HEK293 (cell line): ENCODE measurements at regions not wholly inside any gene's neighbourhood (a gene's known extent, or its start where the extent isn't known, plus 50 kb on each side); places are given as distances from the start of the nearest gene placed in this dataset.

Experiments used
- CTCF ChIA-PET: fragments of 350-600 bp; formaldehyde crosslinking; extraction: SDS; loops from one replicate; lab custom pipeline; 2021; ENCODE audit warnings: antibody characterized with exemption; lab: Yijun Ruan, JAX
- POLR2A ChIA-PET: fragments of 300-600 bp; formaldehyde crosslinking; extraction: SDS; loops from one replicate; lab custom pipeline; 2020; ENCODE audit warnings: antibody characterized with exemption, inconsistent platforms; lab: Yijun Ruan, JAX
- H3K27ac ChIP-seq: fragments of 200-500 bp; sonication (Bioruptor generic); 2 replicates; pipeline ENCODE4 v1.5.1; 2014; ENCODE audit warnings: low read depth, low read length, control low read depth, inconsistent platforms; ENCODE audit errors: extremely low read depth
- H3K36me3 ChIP-seq, 2 experiments: fragments of 200-500 bp in 1 of 2; sonication (Bioruptor generic) in 1 of 2; 1 replicate in 1 of 2; 2 replicates in 1 of 2; pipeline ENCODE4 v1.5.1; 2014 to 2017; ENCODE audit warnings: inconsistent platforms in 2 of 2, low read length in 2 of 2; ENCODE audit not compliant: control insufficient read depth in 2 of 2, insufficient read depth in 1 of 2
- H3K4me1 ChIP-seq: fragments of 200-500 bp; sonication (Bioruptor generic); 2 replicates; pipeline ENCODE4 v1.5.1; 2014; ENCODE audit warnings: mild to moderate bottlenecking, low read length, inconsistent platforms; ENCODE audit not compliant: control insufficient read depth, insufficient read depth
- H3K4me3 ChIP-seq: 2 replicates; pipeline ENCODE4 v1.5.1; 2011; ENCODE audit warnings: low read depth, mild to moderate bottlenecking, control low read depth, low read length, moderate library complexity
- H3K9me3 ChIP-seq: fragments of 200-500 bp; sonication (Bioruptor generic); 2 replicates; pipeline ENCODE4 v1.5.1; 2014; ENCODE audit warnings: low read depth, low read length, inconsistent platforms; ENCODE audit not compliant: control insufficient read depth, insufficient read depth
- BCL11A ChIP-seq: fragments of 450-650 bp; formaldehyde crosslinking; IDR thresholded peaks from 2 replicates; pipeline ENCODE4 v1.5.1; 2016; ENCODE audit warnings: low read depth, missing biosample characterization, missing genetic modification characterization
- GLIS2 ChIP-seq: fragments of 450-650 bp; formaldehyde crosslinking; IDR thresholded peaks from 2 replicates; pipeline ENCODE4 v1.5.1; 2016; ENCODE audit warnings: missing biosample characterization, missing genetic modification characterization
- PATZ1 ChIP-seq: fragments of 450-650 bp; formaldehyde crosslinking; IDR thresholded peaks from 2 replicates; pipeline ENCODE4 v1.5.1; 2016; ENCODE audit warnings: missing biosample characterization, missing genetic modification characterization
- REPIN1 ChIP-seq: fragments of 450-650 bp; formaldehyde crosslinking; IDR thresholded peaks from 2 replicates; pipeline ENCODE4 v1.5.1; 2017; ENCODE audit warnings: missing biosample characterization, missing genetic modification characterization, low read depth
- REST ChIP-seq: fragments of 450-650 bp; formaldehyde crosslinking; IDR thresholded peaks from 2 replicates; pipeline ENCODE4 v1.5.1; 2016; ENCODE audit warnings: missing biosample characterization, missing genetic modification characterization
- ZNF157 ChIP-seq: fragments of 450-650 bp; formaldehyde crosslinking; IDR thresholded peaks from 2 replicates; pipeline ENCODE4 v1.5.1; 2016; ENCODE audit warnings: missing biosample characterization, missing genetic modification characterization
- ZNF19 ChIP-seq: fragments of 450-650 bp; formaldehyde crosslinking; IDR thresholded peaks from 2 replicates; pipeline ENCODE4; 2016; ENCODE audit warnings: missing biosample characterization, missing genetic modification characterization, low read depth
- ZNF311 ChIP-seq: fragments of 450-650 bp; formaldehyde crosslinking; IDR thresholded peaks from 2 replicates; pipeline ENCODE4 v1.5.1; 2017; ENCODE audit warnings: missing biosample characterization, missing genetic modification characterization, borderline replicate concordance
- ZNF600 ChIP-seq: fragments of 450-650 bp; formaldehyde crosslinking; IDR thresholded peaks from 2 replicates; pipeline ENCODE4 v1.5.1; 2016; ENCODE audit warnings: missing biosample characterization, missing genetic modification characterization
- ZNF776 ChIP-seq: fragments of 450-650 bp; formaldehyde crosslinking; IDR thresholded peaks from 2 replicates; pipeline ENCODE4 v1.5.0; 2017; ENCODE audit warnings: missing biosample characterization, missing genetic modification characterization, borderline replicate concordance
- ZNF843 ChIP-seq: fragments of 450-650 bp; formaldehyde crosslinking; IDR thresholded peaks from 2 replicates; pipeline ENCODE4 v1.5.1; 2016; ENCODE audit warnings: missing biosample characterization, missing genetic modification characterization
- TF ChIP-seq, protein P1 (sequence below): fragments of 450-650 bp; formaldehyde crosslinking; IDR thresholded peaks from 2 replicates; pipeline ENCODE4 v1.5.1; 2017; ENCODE audit warnings: missing biosample characterization, missing genetic modification characterization

DNA sequence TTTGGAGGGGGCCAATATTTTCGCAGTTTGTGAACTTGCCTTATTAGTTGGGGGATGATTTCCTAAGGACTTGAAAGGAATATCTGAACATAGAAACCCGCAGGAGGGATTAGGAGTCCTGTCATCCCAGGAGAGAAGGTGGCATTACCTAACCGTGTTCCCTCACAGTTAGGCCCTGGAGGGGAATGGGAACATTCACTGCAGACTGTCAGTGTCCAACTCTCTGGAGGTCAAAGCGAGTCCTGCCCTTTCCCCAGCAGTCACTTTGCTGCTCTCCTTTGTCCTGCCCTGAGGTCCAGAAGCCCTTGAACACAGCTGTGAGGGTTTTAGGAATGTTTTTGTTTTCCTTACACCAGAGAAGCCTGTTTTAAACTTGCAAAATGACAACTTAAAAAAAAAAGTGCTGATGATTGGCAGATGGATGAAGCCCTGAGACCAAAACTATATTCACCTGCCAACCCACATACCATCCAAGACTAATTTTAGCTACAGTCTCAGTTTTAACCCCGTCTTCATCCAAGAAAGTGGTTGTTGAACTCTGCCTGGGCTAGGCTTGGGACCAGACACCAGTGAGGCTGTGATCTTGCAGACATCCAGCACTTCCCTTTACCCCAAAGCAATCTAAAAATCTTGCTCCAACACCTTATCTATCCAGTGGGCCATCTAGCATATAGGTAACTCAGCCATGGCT, 90.5 kb upstream of the MEX3C start:
- H3K9me3 ChIP-seq, result no peaks in the 10 kb centered on the region
- H3K4me3 ChIP-seq, result no peak overlapping the region
- no peaks in the 10 kb centered on the region for H3K4me1 ChIP-seq
- H3K27ac ChIP-seq, result no peak overlapping the region
- TF ChIP-seq ZNF843 (tag by site-specific recombination) (no peak), REST (no peak), ZNF157 (tag by site-specific recombination) (no peak), ZNF19 (tag by site-specific recombination) (no peak), BCL11A (tag by site-specific recombination) (no peak), ZNF311 (no peak), GLIS2 (tag by site-specific recombination) (no peak), REPIN1 (tag by site-specific recombination) (no peak)
- TF ChIP-seq, all 188 proteins: peak for 0
- ChIA-PET POLR2A (no interaction called here), CTCF (no interaction called here)
- no peaks in the 10 kb centered on the region for H3K36me3 ChIP-seq

GRCh38 chr18:51288582-51288981, 91.1 kb upstream of the MEX3C start:
- H3K4me3 ChIP-seq, result no peak overlapping the region
- H3K9me3 ChIP-seq, result no peaks in the 10 kb centered on the region
- POLR2A ChIA-PET, result no interaction called here
- CTCF ChIA-PET, result no interaction called here
- no peaks in the 10 kb centered on the region for H3K4me1 ChIP-seq
- TF ChIP-seq, protein P1, sequence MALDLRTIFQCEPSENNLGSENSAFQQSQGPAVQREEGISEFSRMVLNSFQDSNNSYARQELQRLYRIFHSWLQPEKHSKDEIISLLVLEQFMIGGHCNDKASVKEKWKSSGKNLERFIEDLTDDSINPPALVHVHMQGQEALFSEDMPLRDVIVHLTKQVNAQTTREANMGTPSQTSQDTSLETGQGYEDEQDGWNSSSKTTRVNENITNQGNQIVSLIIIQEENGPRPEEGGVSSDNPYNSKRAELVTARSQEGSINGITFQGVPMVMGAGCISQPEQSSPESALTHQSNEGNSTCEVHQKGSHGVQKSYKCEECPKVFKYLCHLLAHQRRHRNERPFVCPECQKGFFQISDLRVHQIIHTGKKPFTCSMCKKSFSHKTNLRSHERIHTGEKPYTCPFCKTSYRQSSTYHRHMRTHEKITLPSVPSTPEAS (tag by site-specific recombination), result 0 out of 2 replicates have a peak, but pooled peaks have one; percentile 33
- TF ChIP-seq PATZ1 (tag by site-specific recombination), result no peak
- H3K27ac ChIP-seq, result no peak overlapping the region
- H3K36me3 ChIP-seq, result no peaks in the 10 kb centered on the region

GRCh38 chr18:51290860-51291259, 93.4 kb upstream of the MEX3C start:
- H3K27ac ChIP-seq, result no peak overlapping the region
- no peaks in the 10 kb centered on the region for H3K4me1 ChIP-seq
- POLR2A ChIA-PET, result no interaction called here
- TF ChIP-seq ZNF600 (tag by site-specific recombination) (no peak), ZNF776 (tag by site-specific recombination) (peak; percentile 89)
- H3K36me3 ChIP-seq, result no peaks in the 10 kb centered on the region
- H3K9me3 ChIP-seq, result no peaks in the 10 kb centered on the region
- H3K4me3 ChIP-seq, result no peak overlapping the region
- CTCF ChIA-PET, result no interaction called here
